ENCODE measurements at regions not wholly inside any gene's neighbourhood (a gene's known extent, or its start where the extent isn't known, plus 50 kb on each side); places are given as distances from the start of the nearest gene placed in this dataset.

DNA sequence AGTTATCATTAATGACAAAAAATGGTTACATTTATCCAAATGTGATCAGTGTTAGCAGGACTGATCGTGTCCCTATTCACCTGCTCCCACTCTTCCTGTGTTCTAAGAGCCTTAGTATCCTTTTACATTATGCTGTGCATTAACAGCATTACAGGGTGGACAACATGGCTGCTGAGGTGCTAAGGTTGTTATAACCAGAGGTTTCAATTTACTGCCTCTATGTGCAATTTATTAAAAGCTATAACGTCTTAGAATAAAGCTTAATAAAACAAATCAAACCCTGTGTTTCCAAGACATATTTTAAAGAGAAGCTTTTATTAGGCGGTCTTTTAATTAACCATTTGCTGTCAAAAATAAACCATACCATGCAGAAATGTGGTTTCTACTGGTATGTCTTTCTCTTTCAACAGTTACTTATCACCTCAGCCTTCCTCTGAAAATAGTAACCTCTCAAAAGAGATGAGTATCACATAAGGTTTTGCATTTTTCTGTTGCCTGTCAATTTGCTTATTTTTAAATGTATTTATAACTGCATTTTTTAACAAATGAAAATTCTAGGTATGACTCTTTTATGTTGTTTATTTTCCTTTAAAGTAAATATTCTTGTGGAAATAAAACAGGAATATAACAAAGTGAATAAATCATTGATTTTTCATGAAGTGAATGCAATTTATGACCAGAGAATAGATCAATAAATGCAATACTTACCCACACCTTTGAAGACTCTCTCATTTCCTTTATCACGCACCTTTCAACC is 849.8 kb upstream of the SORCS1 start:
- TF ChIP-seq EZH2phosphoT487 (IDR thresholded peaks at IDR 0.05; ENCODE audit: insufficient read depth, low read depth) (no peak), EZH2 (IDR thresholded peaks at IDR 0.05; ENCODE audit: insufficient read depth, poor library complexity, severe bottlenecking) (no peak)

DNA sequence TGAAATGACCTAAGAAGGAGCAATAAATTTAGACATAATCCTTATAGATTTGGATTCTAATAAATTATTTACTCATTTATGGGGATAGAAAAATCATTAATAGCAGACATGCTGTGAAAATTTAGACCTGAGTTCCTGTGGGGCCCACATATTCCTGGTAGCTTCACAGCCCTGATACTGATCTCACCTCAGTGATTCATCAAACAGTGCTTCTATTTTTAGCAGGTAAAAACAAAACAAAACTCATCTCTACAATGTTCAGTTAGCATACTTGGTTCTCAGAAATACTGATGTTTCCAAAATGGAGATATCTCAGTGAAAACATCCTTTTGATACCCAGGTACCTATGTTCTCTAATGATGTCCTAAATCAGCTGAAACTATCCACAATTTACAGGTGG is 841.1 kb upstream of the SORCS1 start:
- Histone ChIP-seq H3K9me2 (ENCODE audit: insufficient read depth) (no peaks in the 10 kb centered on the region), H3K36me3 (ENCODE audit: low read depth) (no peaks in the 10 kb centered on the region), H3F3A (ENCODE audit: insufficient read depth) (no peaks in the 10 kb centered on the region), H3K79me2 (ENCODE audit: insufficient read depth) (no peaks in the 10 kb centered on the region), H3K9me3 (ENCODE audit: low read depth) (no peaks in the 10 kb centered on the region), H4K20me1 (ENCODE audit: insufficient read depth) (no peaks in the 10 kb centered on the region), H3K9ac (no peak overlapping the region), H2AFZ (no peak overlapping the region), H3K27me3 (replicated peaks; ENCODE audit: insufficient read depth) (no peaks in the 10 kb centered on the region), H3K4me2 (ENCODE audit: unreplicated experiment) (no peak overlapping the region), H3K4me3 (no peak overlapping the region), H3K4me1 (ENCODE audit: insufficient read depth) (no peaks in the 10 kb centered on the region), H3K27ac (no peak overlapping the region)
- DNase-seq: no peak
- in situ Hi-C loops (cut with MboI): no loop called here
- TF ChIP-seq EZH2 (IDR thresholded peaks at IDR 0.05; ENCODE audit: insufficient read depth, poor library complexity, severe bottlenecking) (no peak), EZH2phosphoT487 (IDR thresholded peaks at IDR 0.05; ENCODE audit: insufficient read depth, low read depth) (no peak)

More for the DNA sequence above, 849.8 kb upstream of the SORCS1 start:
- Histone ChIP-seq H3K27ac (no peak overlapping the region), H3K9me3 (ENCODE audit: low read depth) (no peaks in the 10 kb centered on the region), H3K9ac (no peak overlapping the region), H3K4me2 (ENCODE audit: unreplicated experiment) (no peak overlapping the region), H3K79me2 (ENCODE audit: insufficient read depth) (no peaks in the 10 kb centered on the region), H3K4me1 (ENCODE audit: insufficient read depth) (no peaks in the 10 kb centered on the region), H4K20me1 (ENCODE audit: insufficient read depth) (no peaks in the 10 kb centered on the region), H3F3A (ENCODE audit: insufficient read depth) (no peaks in the 10 kb centered on the region), H3K9me2 (ENCODE audit: insufficient read depth) (no peaks in the 10 kb centered on the region), H3K36me3 (ENCODE audit: low read depth) (no peaks in the 10 kb centered on the region), H2AFZ (no peak overlapping the region), H3K4me3 (no peak overlapping the region), H3K27me3 (replicated peaks; ENCODE audit: insufficient read depth) (no peaks in the 10 kb centered on the region)
- no peak for DNase-seq
- 39 to 43% methylated on average over 4 of the region's 4 CpGs for WGBS, 2 experiments (ENCODE audit: low coverage in 1 of 2, low lambda C conversion rate in 2 of 2, missing lambda C conversion rate in 2 of 2)
- in situ Hi-C loops (cut with MboI): no loop called here

DNA sequence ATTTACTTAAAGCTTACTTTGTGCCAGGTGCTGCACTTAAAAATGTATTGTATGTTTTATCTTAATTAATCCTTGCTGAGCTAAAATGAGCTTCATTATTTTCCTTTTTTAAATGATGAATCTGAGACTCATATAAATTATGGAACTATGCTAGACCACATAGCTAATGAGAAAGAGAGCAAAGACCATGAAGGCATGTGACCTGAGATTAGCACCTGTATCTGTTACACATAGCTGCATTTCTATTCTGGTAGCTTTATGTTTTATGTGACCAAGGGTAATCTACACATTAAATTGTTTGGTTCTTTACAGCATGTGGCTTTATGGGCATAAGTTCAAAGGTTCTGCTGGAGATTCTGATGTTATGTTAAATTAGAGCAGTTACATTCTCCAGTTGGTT is 839.1 kb upstream of the SORCS1 start:
- DNase-seq: no peak
- no peak overlapping the region for H3K4me3 ChIP-seq
- H3K9me3 ChIP-seq (ENCODE audit: low read depth): no peaks in the 10 kb centered on the region
- H3K27me3 ChIP-seq (replicated peaks; ENCODE audit: insufficient read depth): no peaks in the 10 kb centered on the region
- no peaks in the 10 kb centered on the region for H3K36me3 ChIP-seq (ENCODE audit: low read depth)
- H2AFZ ChIP-seq: no peak overlapping the region
- no peak for TF ChIP-seq EZH2 (IDR thresholded peaks at IDR 0.05; ENCODE audit: insufficient read depth, poor library complexity, severe bottlenecking)
- TF ChIP-seq EZH2phosphoT487 (IDR thresholded peaks at IDR 0.05; ENCODE audit: insufficient read depth, low read depth): no peak
- no peaks in the 10 kb centered on the region for H3K9me2 ChIP-seq (ENCODE audit: insufficient read depth)
- H3K27ac ChIP-seq: no peak overlapping the region
- no peaks in the 10 kb centered on the region for H3K4me1 ChIP-seq (ENCODE audit: insufficient read depth)
- H3F3A ChIP-seq (ENCODE audit: insufficient read depth): no peaks in the 10 kb centered on the region
- H3K79me2 ChIP-seq (ENCODE audit: insufficient read depth): no peaks in the 10 kb centered on the region
- in situ Hi-C loops (cut with MboI): no loop called here
- H3K4me2 ChIP-seq (ENCODE audit: unreplicated experiment): no peak overlapping the region
- H4K20me1 ChIP-seq (ENCODE audit: insufficient read depth): no peaks in the 10 kb centered on the region
- no peak overlapping the region for H3K9ac ChIP-seq

DNA sequence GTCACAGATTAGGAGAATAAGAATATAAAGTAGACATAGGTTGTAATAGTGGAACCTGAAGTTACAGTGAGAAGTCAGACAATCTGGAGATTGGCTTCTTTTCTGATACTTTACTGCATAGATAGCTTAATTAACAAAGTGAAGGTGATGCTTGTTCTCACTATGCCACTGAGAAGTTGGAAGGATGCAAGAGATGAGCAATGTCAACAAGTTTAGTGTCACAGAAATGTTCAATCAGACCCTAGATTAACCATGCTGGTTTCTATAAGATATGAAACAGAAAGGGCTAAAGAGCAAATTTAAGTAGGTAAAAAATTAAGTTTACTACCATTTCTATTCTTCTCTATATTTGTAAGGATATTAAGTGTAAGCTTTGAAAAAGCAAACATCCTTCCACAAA is 838.6 kb upstream of the SORCS1 start:
- TF ChIP-seq EZH2phosphoT487 (IDR thresholded peaks at IDR 0.05; ENCODE audit: insufficient read depth, low read depth): no peak
- TF ChIP-seq EZH2 (IDR thresholded peaks at IDR 0.05; ENCODE audit: insufficient read depth, poor library complexity, severe bottlenecking): no peak

DNA sequence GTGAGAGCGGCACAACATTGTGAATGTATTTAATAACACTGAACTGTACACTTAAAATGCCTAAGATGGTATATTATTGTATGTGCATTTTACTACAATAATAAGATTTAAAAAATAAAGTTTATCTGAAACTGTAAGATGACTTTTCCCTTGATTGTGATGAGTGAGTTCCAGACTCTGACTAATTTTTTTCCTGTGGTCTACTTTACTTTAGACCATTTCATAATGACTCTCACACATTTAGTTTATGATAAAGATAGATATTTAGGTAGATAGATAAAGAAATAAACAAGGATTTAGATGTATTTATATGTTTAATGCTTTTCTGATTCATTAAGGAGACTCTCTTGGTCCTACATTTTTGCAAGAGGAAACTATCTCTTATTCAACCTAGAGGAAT is 835.9 kb upstream of the SORCS1 start:
- no peaks in the 10 kb centered on the region for H3K9me2 ChIP-seq (ENCODE audit: insufficient read depth)
- H4K20me1 ChIP-seq (ENCODE audit: insufficient read depth): no peaks in the 10 kb centered on the region
- no peaks in the 10 kb centered on the region for H3K79me2 ChIP-seq (ENCODE audit: insufficient read depth)
- H3K27ac ChIP-seq: no peak overlapping the region
- H3K4me3 ChIP-seq: no peak overlapping the region
- no peaks in the 10 kb centered on the region for H3K27me3 ChIP-seq (replicated peaks; ENCODE audit: insufficient read depth)
- H2AFZ ChIP-seq: peak overlapping the region; percentile 56
- no peaks in the 10 kb centered on the region for H3K4me1 ChIP-seq (ENCODE audit: insufficient read depth)
- in situ Hi-C loops (cut with MboI): no loop called here
- no peaks in the 10 kb centered on the region for H3K9me3 ChIP-seq (ENCODE audit: low read depth)
- H3F3A ChIP-seq (ENCODE audit: insufficient read depth): no peaks in the 10 kb centered on the region
- H3K4me2 ChIP-seq (ENCODE audit: unreplicated experiment): no peak overlapping the region
- DNase-seq: peak; percentile 9
- 70 to 73% methylated on average over 1 of the region's 1 CpG for WGBS, 2 experiments (ENCODE audit: low coverage in 1 of 2, low lambda C conversion rate in 2 of 2, missing lambda C conversion rate in 2 of 2)
- no peaks in the 10 kb centered on the region for H3K36me3 ChIP-seq (ENCODE audit: low read depth)
- H3K9ac ChIP-seq: no peak overlapping the region
- no peak for TF ChIP-seq EZH2phosphoT487 (IDR thresholded peaks at IDR 0.05; ENCODE audit: insufficient read depth, low read depth)
- no peak for TF ChIP-seq EZH2 (IDR thresholded peaks at IDR 0.05; ENCODE audit: insufficient read depth, poor library complexity, severe bottlenecking)

More for the DNA sequence above, 838.6 kb upstream of the SORCS1 start:
- DNase-seq: no peak
- no peaks in the 10 kb centered on the region for H3K9me3 ChIP-seq (ENCODE audit: low read depth)
- no peak overlapping the region for H3K9ac ChIP-seq
- H3K9me2 ChIP-seq (ENCODE audit: insufficient read depth): no peaks in the 10 kb centered on the region
- no peak overlapping the region for H3K4me2 ChIP-seq (ENCODE audit: unreplicated experiment)
- no peaks in the 10 kb centered on the region for H3K27me3 ChIP-seq (replicated peaks; ENCODE audit: insufficient read depth)
- in situ Hi-C loops (cut with MboI): no loop called here
- H2AFZ ChIP-seq: no peak overlapping the region
- H3K27ac ChIP-seq: no peak overlapping the region
- no peaks in the 10 kb centered on the region for H3F3A ChIP-seq (ENCODE audit: insufficient read depth)
- H3K36me3 ChIP-seq (ENCODE audit: low read depth): no peaks in the 10 kb centered on the region
- H3K4me3 ChIP-seq: no peak overlapping the region
- no peaks in the 10 kb centered on the region for H3K4me1 ChIP-seq (ENCODE audit: insufficient read depth)
- H3K79me2 ChIP-seq (ENCODE audit: insufficient read depth): no peaks in the 10 kb centered on the region
- no peaks in the 10 kb centered on the region for H4K20me1 ChIP-seq (ENCODE audit: insufficient read depth)

Data from GM23248 (cell line).